ENCODE measurements at regions not wholly inside any gene's neighbourhood (a gene's known extent, or its start where the extent isn't known, plus 50 kb on each side); places are given as distances from the start of the nearest gene placed in this dataset.

DNA sequence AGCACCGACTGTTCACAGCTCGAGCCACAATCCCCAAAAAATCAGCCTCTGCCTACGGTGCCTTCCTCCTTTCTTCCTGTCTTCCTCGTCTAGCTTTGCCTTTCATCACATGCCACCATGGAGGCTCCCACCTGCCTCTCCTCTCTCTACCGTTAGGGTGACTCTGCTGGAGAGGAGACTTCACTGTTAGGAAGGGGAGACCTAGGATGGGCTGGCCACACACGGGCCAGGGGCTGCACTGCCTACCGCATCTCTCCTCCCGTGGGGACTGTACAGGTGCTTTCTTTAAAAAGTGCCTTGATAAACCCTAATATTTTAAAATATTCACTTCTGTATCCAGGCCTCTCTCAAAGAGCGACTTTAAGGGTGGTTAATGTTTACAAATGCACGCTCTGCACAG lies 1104.7 kb downstream of the BCL11B start:
- TF ChIP-seq CTCF (IDR thresholded peaks at IDR 0.05; ENCODE audit: extremely low read depth in 1 of 2, insufficient read depth in 1 of 2, low read depth in 1 of 2, low read length in 2 of 2) (no peak), JUN (IDR thresholded peaks at IDR 0.05; ENCODE audit: borderline replicate concordance, insufficient read depth, insufficient read length, low read depth) (no peak), POLR2AphosphoS5 (IDR thresholded peaks at IDR 0.05; ENCODE audit: insufficient read depth, low read depth, low read length) (no peak), POLR2A (IDR thresholded peaks at IDR 0.05; ENCODE audit: low read depth, low read length) (no peak), MYC (IDR thresholded peaks at IDR 0.05; ENCODE audit: low read depth, low read length) (no peak), EZH2 (IDR thresholded peaks at IDR 0.05; ENCODE audit: borderline replicate concordance, low read depth, low read length, severe bottlenecking) (no peak)
- TF ChIP-seq, protein P1, sequence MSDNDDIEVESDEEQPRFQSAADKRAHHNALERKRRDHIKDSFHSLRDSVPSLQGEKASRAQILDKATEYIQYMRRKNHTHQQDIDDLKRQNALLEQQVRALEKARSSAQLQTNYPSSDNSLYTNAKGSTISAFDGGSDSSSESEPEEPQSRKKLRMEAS (IDR thresholded peaks at IDR 0.05; ENCODE audit: insufficient read depth, insufficient read length): no peak
